Inflammatory macrophage treated with lipopolysaccharide for 1 hour (primary cell): ENCODE measurements at regions not wholly inside any gene's neighbourhood (a gene's known extent, or its start where the extent isn't known, plus 50 kb on each side); places are given as distances from the start of the nearest gene placed in this dataset.
A peak's percentile ranks its signal among the peaks of the same experiment; 100 is the strongest.
"Not testable (repeated sequence)": the region's sequence is repeated elsewhere in the genome, so short reads cannot be mapped to it uniquely, and the experiment has no call there.

Experiments used
- DNase-seq, 2 donors: peaks; one replicate each; pipeline ENCODE4 v3.0.0-alpha.2; 2020 to 2022

DNA sequence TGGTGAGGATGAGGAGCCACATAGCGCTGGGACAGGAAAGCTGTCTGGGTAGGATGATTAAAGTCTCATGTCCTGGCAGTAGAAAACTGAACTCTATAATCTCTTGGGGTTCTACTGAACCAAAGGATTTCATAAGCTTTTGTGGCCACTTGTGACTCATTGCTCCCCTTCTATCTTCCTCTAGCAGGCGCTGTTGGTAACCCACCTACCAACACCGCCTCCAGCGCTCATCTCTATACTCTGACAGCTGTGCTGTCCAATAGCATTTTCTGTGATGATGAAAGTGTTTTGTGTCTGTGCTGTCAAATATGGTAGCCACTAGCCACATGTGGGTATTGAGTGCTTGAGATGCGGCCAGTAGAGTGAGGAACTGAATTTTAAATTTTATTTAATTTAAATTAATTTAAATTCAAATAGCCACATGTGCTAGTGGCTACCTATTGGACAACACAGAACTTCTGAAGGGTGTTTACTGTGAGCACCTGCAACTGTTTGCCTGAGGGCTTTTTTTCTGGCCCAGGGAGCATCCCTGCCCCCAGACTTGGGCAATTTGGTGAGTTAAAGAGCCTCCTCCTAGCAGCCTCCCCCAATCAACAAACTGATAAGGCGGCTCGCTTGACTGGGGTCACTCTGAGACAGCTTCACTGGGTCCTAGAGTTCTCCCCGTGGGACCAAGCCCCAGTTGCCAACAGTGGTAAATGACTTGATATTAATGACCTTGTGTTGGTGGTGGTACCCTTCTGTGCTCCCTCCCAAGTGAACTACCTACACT is 169.2 kb upstream of the ATP6AP2 start:
- DNase-seq: peak; percentile 32

DNA sequence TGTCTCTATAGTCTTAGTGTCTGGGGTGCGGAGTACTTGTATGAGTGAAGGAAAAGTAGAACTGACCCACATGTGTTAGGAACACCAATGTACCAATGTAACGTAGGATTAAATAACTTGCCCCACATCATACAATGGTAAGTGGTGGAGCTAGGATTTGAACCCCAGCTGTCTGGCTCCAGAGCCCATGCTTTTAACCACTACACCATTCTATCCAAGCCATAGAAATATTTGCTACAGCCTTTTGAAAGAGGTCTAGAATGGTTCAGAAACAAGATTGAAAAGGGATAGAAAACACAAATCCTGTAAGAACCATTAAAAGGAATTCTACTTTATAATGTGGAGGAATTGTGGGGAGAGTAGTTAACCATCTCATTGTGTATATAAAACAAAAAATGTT is 169.9 kb upstream of the ATP6AP2 start:
- no peak for DNase-seq

DNA sequence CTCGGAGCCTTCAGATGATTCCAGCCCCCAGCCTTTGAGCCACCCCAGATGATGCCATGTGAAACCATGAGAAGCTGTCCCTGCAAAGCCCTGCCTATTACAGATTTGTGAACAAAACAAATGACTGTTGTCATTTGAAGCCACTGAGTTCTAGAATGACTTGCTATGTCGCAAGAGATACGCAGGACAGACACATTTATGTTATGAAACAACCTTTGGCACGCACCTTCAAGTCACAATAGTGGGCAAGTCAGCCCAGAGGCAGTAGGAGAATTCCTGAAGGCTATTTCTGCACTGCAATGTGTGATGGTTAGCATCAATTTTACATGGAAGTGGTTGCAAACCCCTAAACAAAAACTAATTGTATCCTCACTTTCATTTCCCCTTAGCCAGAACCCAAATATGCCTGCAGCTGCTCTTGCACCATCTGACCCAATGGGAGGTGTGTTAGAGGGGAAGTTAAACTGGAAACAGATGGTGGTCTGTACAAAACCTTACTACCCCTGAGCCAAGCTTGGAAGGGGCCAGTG is 174.4 kb upstream of the ATP6AP2 start:
- peak in 1 of 2 donors; percentile 25 for DNase-seq

DNA sequence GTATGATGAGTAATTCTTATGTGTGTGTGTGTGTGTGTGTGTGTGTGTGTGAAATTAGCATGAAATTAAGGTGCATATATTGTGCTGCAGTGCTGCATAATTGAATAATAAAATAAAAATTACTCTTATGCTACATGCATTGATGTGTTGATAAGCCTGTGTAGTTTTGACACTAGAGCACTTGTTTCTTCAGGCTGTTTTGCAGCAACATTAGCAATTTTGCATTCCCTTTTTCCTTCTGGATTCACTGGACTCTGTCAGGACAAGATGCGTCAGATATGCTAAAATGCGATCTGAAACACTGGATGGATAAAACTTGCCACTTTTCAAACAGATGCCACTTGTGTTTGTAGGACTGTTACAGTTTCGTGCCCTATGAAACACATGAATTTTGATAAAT is 175.4 kb upstream of the ATP6AP2 start:
- DNase-seq: no peak

DNA sequence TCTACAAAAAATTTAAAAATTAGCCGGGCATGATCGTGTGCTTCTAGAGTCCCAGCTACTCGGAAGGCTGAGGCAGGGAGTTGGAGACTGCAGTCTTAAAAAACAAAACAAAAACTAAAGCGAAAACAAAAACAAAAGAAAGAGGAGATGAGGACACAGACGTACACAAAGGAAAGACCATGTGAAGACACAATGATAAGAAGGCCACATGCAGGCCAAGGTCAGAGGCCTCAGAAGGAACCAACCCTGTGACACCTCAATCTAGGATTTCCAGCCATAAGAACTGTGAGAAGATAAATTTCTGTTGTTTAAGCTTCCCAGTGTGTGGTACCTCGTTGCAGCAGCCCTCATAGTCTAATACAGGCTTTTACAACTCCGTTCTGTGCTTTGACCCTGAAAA is 177.0 kb upstream of the ATP6AP2 start:
- no peak for DNase-seq

DNA sequence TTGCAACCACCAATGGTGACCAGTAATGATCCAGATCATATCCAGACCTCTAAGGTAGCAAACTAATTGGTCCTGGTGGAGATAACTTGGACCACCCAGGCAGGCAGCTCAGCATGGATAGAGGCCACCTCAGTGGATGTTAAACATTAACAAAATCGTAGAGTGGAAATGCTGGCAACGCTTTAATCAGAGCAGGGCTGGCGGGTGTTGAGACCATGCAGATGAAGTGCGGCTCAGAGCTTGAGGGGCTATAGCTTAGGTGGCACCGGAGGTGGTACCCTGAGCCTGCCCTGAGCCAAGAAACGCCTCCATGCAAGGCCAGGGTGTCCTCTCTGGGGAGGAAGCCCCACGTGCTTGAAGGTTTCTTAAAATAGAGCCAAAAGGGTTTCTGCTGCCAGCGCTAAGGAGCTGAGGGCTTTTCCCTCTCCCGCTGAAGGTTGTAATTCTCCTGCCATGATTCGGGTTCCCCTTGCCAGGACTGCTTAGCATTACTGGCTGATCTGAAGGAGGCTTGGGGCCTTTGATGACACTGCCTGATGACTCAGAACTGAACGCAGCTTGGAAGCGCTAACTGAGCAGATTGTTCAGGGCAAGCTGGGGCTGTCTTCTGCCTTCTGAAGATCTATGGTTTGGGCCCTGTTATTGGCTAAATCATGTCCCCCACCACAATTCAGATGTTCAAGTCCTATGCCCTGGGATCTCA is 177.8 kb upstream of the ATP6AP2 start:
- DNase-seq: peak; percentile 21 to 56

DNA sequence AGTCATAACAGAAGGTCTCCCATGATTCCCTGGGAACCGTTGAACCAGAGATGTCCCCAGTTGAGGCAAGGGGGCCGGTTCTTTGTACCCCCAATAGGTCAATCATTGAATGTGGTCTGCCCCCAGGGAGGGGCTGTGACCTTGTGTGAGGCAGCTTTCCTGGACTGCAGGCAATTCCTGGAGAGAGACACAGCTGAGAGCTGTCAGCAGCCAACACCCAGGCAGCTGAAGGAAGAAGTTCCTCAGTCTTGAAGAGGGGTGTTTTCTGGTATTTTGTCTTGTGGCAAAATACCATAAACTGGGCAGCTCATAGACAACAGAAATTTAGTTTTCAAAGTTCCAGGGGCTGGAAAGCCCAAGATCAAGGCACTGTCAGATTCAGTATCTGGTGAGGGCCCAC is 185.7 kb upstream of the ATP6AP2 start:
- no peak for DNase-seq

DNA sequence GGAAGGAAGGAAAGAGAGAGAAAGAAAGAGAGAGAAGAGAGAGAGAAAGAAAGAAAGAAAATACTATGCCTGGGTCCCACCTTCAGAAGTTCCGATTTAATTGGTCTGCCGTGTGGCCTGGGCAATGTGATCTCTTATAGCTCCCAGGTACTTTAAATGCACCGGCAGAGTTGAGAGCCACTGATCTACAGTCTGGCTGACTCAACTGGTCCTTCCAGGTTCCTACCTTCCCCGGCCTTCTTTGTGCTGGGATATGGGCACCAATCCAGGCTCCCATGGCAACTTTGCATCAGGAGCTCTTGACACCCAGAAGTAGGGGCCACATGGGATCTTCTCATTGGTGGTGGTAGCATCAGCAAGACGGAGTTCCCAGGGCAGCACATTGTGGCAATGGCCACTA is 186.5 kb upstream of the ATP6AP2 start:
- DNase-seq: no peak

DNA sequence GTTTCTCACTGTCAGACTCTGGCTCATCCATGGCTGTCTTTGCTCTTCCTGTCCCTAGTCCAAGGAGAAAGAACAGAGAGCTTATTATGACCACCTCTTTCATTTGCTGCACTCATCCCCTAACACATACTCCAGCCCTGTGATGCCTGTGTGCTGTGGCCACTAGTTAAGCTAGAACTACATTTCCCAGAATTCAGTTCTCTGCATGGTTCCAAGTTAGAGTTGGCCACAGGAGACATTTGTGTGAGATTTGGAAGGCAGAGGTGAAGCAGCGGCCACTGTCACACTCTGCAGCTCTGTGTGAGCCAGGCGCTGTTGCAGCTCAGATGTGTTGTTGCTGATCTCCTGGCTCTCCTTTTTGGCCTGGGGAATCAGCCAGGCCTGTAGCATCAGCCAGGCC is 188.2 kb upstream of the ATP6AP2 start:
- DNase-seq: no peak

DNA sequence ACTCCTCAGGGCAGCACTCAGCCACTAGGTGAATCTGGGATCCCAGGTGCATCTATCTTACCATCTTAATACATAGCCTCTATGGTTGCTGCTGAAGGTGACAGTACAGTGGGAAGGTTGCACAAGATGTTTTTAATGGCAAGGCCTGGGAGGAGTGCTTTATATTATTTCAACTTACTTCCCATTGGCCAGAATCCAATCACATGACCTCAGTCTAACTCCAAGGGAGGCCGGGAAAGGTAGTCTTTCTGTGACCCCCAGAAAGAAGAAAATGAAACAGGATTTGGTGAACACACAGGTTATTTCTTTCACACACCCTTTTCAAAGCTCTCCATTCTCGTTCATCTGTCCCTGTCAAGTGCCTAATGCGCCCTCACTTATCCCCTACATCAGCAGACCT is 189.1 kb upstream of the ATP6AP2 start:
- no peak for DNase-seq

DNA sequence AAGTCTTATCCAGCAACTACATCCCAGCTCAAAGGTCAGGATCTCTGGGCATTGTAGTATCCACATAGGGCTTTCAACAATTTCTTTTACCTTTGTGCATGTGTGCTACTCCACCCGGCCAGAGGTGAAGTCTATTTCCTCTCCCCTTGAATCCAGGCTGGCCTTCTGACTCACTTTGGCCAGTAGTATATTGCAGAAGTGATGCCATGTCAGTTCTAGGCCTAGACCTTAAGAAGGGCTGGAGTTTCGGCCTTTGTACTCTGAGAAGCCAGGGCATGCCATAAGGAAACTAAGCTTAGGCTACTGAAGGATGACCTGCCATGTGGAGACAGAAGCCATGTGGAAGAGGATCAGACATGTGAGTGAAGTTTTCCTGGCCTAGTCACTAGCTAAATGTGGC is 191.2 kb upstream of the ATP6AP2 start:
- DNase-seq: no peak

DNA sequence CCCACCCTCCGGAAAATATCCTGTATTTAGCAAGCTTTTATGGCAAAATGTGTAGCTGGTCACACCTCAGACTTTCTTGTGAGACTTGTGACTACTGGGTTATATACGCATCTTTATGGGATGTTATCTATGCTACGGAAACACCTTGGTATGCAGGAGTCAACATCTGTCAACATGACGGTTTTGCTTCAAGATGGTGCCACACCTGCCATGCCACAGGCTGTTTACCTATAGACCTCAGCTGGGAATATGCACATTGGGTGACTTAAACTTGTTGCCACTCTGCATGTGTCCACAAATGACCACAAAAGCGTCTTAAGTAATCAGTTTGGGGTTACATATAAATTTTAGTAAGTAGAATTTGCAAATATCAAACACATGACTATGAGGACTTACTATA is 192.3 kb upstream of the ATP6AP2 start:
- no peak for DNase-seq

DNA sequence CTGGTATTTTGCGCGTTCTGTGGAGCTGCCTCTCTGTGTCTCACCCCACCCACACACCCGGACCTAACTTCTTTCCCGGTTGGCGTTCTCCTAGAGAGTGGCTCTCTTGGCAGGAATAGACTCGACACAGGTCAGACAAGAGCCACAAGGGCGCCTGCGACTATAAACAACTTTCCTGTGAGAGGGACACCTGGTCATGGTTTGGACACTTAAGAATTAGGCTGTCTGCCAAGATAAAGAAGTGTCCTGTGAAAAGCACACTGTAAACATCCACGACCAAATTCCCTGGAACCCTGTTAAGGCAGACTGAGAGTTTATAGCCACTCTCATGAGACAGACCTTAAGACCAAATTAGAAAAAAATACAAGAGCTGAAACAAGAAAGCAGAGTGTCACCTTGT is 192.9 kb upstream of the ATP6AP2 start:
- not testable (repeated sequence) for DNase-seq

DNA sequence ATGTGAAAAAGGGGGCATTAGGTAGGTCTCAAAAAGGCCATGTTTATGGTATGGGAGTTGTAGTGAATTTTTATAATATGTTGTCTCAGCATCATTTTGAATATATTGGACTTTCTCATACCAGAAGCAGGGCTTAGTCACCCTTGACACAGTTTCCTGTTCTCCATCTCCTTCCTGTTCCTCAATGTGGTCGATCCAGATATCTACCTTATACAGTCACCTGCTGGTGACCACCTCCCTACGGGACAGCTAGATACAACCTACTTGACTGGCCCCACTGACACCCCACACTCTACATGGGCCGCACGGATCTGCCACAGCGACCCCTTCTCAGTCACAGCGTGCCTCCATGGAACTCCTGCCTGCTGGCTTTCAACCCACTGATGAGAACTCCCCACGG is 193.5 kb upstream of the ATP6AP2 start:
- DNase-seq: not testable (repeated sequence)

DNA sequence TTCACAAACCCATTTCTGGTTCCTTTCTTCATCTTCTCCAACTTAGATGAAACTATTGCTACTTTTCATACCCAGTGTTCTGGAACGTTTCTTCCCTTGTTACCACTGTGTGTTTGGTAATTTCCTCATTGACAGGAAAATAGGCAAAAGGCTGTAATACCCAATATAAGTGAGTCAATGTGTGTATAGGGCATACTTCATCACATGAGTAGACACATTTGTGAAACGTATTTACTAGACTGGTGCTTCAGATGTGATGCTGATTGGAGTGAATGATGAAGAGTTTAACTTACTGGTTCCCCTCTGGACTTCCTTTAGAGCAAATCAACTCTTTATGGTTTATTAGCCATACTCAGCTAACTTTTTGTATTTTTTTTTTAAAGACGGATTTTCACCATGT is 195.1 kb upstream of the ATP6AP2 start:
- DNase-seq: peak; percentile 41 to 61

DNA sequence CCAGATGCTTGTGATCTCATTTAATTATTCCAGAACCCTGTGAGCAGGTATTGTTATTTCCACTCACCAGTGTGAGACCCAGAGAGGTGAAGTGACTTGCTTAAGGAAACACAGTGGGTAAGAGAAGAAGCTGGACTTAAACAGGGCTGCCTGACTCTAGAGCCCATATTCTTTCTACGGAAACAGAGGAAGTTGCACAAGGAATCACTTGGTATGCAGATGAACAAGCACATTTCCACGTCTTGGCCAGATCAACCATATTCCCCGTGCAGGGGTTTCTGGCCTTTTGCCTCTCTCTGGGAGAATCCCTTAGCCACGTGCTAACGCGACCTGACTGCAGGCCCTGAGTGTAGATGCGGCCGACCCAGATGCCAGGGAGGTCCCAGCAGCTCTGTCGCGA is 195.5 kb upstream of the ATP6AP2 start:
- peak; percentile 32 to 37 for DNase-seq

DNA sequence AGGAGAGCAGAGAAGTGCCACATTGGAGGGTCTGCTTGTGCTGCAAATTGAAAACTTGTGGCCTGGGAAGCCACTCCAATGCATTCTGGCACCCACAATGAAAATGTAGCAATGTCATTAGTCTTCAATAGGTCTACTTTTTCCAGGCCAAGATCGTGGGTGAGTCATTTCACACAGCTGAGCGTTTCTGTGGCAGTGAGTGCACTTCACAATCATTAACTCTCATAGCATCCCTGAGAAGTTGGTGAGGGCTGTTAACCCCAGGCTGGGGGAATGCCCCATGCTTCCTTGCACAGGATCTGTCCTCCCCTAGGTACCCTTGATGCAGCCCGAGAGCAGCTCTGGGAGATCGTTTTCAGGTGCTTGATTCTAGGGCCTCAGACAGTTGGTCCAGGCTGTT is 196.8 kb upstream of the ATP6AP2 start:
- no peak for DNase-seq

DNA sequence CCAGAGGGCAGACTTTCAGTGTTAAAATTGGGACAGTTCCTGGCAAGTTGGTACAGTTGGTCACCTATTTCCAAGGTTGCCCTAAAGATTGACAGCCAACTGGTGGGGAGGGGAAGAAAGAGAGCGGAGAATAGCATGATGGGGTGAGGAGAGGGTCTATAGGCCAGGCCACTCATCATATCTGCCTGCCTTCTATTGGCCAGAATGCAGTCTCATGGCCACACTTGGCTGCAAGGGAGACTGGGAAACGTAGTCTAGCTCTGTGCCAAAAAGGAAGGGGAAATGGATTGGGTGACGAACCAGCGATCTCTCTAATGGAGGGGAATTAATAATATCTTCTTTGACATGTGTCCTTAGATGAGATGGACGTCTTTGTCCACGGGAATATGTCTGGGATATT is 197.4 kb upstream of the ATP6AP2 start:
- DNase-seq: no peak

DNA sequence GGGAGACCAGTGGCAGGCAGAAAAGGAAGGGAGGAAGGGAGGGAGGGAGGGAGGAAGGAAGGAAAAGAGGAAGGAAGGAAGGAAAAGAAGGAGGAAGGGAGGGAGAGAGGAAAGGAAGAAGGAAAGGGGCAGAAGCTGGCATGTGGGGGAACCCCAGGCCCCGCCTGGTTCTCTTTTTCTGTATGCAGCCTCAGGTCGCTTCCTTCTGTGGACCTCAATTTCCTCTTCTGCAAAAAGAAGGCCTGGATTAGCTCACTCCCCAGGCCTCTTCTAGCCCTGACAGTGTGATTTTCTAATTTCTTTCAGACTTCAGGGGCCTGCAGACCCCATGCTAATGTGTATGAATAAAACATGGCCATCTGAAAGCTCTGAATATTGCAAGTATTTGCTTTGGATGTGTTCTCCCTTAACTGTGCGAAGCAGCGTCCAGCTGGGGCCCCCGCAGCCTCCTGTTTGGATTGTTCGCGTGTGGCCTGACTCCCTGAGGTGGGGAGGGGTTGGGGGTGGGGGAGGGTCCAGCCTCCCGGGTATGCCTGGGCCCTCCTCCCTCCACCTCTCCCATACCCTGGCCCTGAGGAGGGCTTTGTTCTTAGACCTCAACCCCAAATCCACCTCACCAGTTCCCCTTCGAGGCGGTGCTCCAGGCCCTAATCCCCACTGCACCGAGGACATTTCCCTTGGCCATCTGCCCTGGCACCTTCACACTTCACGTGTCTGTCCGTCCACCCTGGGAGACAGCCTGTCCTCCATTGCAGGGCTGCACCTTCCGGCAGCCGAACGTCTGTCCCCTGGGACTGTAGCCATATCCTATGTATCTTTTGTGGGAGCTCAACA is 199.9 kb upstream of the ATP6AP2 start:
- peak; percentile 51 to 55 for DNase-seq

DNA sequence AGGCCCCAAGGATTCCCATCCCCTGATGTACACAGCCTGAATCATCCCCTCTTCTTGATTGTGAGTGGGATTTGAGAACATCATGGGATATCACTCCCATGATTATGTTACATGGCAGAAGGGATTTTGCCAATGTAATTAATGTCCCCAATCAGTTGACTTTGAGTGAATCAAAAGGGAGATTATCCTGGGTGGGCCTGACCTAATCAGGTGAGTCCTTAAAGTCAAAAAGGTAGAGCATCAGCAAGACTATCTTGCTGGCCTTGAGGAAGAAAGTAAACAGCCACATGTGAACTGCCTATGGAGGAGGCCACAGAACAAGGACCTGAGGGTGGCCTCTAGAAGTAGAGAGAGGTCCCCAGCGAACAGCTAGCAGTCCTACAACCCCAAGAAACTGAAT is 203.1 kb upstream of the ATP6AP2 start:
- no peak for DNase-seq

DNA sequence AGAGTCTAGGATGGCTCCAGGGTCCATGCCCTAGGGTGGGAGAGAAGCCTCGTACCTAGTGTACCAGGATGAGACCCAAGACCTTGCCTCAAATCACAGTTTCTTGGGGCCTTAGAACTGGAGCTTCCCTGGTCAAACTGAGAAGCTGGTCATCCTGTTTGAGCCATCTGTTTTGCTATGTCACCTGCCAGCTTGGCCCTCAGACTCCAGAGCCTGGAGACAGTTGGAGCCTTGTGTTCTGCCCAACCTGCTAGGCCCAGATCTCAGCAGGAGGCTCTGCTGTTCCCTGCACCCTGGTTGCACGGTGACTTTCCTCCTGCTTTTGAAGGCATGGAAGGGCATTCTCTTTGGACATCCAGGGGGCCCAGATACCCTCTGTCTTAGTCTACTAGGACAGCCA is 206.3 kb upstream of the ATP6AP2 start:
- no peak for DNase-seq

DNA sequence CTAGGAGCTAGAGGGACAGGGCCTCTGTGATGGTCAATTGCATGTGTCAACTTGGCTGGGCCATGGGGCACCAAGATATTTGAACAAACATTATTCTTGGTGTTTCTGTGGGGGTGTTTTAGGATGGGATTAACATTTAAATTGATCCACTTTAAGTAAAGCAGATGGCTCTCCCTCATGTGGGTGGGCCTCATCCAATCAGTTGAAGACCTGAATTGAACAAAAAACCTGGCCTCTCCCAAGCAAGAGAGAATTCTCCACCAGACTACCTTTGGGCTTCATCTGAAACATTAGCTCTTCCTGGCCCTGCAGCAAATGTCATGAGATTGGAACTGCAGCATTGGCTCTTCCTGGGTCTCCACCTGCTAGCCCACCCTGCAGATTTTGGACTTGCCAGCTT is 207.1 kb upstream of the ATP6AP2 start:
- DNase-seq: no peak

DNA sequence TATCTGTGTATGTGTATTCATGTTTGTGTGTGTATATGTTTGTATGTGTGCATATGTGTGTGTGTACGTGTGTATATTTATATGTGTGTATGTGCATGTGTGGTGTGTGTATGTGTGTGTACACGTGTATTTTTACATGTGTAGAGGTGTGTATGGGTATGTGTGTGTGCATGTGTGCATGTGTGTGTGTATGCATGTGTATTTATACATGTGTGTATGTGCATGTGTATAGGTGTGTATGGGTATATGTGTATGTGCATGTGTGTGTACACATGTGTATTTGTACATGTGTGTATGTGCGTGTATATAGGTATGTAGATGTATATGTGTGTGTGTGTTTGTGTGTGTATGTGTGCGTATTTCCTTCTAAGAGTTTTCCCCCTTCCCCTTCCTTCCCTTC is 207.7 kb upstream of the ATP6AP2 start:
- no peak for DNase-seq

DNA sequence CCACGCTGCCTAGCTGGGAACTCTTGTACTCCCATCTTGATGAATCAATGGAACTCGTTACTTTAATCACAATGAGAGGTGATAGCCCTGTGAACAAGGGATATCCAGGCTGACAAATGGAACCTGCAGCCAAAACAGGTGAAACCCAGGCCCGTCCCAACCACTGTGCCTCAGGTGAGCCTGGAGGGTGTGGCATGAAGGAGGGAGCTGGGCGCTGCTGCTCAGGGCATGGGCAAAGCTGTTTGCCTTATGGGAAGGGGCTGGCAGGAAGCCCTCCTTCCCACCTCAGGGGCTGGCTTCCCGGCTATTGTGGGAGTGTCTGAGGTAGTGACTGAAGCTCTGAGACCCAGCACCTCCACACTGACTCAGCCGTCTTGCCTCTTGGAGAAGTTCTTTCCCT is 209.4 kb upstream of the ATP6AP2 start:
- no peak for DNase-seq
